HL-60 (cell line): ENCODE measurements at regions not wholly inside any gene's neighbourhood (a gene's known extent, or its start where the extent isn't known, plus 50 kb on each side); places are given as distances from the start of the nearest gene placed in this dataset.

ENCODE experiments used
- CTCF ChIP-seq: IDR thresholded peaks from one replicate; pipeline ENCODE4 v1.5.1; 2011; ENCODE audit warnings: low read length, control low read depth, inconsistent platforms; ENCODE audit not compliant: insufficient read depth
- GABPA ChIP-seq: IDR thresholded peaks from 2 replicates; pipeline ENCODE4 v1.6.1; 2012; ENCODE audit warnings: low read depth
- POLR2AphosphoS5 ChIP-seq: IDR thresholded peaks from 2 replicates; pipeline ENCODE4 v1.6.1; 2012; ENCODE audit warnings: low read depth
- REST ChIP-seq: IDR thresholded peaks from 2 replicates; pipeline ENCODE4 v1.6.1; 2012; ENCODE audit warnings: low read depth; ENCODE audit not compliant: insufficient replicate concordance
- SPI1 ChIP-seq: IDR thresholded peaks from 2 replicates; pipeline ENCODE4 v1.6.1; 2012; ENCODE audit warnings: low read depth, mild to moderate bottlenecking, borderline replicate concordance

GRCh38 chr4:159496248-159496647 lies 393.4 kb downstream of the RAPGEF2 start:
- TF ChIP-seq CTCF (no peak), POLR2AphosphoS5 (no peak), REST (no peak), GABPA (no peak), SPI1 (no peak)
